ENCODE measurements at regions not wholly inside any gene's neighbourhood (a gene's known extent, or its start where the extent isn't known, plus 50 kb on each side); places are given as distances from the start of the nearest gene placed in this dataset.
"Not testable (repeated sequence)": the region's sequence is repeated elsewhere in the genome, so short reads cannot be mapped to it uniquely, and the experiment has no call there.

DNA sequence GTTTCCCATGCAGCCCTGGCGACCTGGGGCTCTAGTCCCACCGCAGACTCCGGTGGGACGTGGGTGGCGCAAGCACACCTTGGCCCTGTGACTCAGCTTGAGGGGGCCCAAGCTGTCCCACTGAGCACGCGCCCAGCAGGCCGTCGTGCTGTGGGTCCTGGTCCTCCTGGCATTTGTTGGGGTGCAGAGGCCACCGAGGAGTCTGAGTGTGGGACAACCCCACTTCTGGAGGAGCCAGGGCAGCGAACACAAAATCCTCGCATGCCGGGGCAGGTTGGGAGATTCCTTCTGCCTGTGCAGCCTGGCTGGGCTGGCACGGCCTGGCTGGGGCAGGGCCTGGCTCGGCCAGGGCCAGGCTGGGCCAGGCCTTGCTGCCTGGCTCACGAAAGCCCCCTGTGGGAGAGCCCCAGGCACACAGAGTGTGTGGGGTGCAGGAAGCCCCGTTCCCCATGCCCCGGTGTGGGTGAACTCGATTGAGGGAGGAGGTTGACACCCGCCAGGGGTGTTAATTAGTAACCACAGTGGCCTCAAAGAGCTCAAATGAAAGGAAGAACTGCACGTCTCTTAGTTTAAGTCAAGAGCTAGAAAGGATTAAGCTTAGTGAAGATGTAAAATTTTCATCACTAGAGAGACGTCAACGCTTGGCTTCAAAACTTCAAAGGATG is 1808.5 kb upstream of the DEFB115 start (continued):
- TF ChIP-seq, protein P1, sequence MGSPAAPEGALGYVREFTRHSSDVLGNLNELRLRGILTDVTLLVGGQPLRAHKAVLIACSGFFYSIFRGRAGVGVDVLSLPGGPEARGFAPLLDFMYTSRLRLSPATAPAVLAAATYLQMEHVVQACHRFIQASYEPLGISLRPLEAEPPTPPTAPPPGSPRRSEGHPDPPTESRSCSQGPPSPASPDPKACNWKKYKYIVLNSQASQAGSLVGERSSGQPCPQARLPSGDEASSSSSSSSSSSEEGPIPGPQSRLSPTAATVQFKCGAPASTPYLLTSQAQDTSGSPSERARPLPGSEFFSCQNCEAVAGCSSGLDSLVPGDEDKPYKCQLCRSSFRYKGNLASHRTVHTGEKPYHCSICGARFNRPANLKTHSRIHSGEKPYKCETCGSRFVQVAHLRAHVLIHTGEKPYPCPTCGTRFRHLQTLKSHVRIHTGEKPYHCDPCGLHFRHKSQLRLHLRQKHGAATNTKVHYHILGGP (tag by site-specific recombination; IDR thresholded peaks at IDR 0.05): no peak
- no peak for TF ChIP-seq ZBTB8A (tag by site-specific recombination; IDR thresholded peaks at IDR 0.05)
- TF ChIP-seq ZFP3 (tag by site-specific recombination; IDR thresholded peaks at IDR 0.05; ENCODE audit: low read depth): no peak
- TF ChIP-seq ZNF169 (tag by site-specific recombination; IDR thresholded peaks at IDR 0.05): no peak
- TF ChIP-seq ZNF266 (tag by site-specific recombination; IDR thresholded peaks at IDR 0.05; ENCODE audit: low read depth): no peak
- no peak for TF ChIP-seq ZNF202 (tag by site-specific recombination; IDR thresholded peaks at IDR 0.05; ENCODE audit: borderline replicate concordance)

DNA sequence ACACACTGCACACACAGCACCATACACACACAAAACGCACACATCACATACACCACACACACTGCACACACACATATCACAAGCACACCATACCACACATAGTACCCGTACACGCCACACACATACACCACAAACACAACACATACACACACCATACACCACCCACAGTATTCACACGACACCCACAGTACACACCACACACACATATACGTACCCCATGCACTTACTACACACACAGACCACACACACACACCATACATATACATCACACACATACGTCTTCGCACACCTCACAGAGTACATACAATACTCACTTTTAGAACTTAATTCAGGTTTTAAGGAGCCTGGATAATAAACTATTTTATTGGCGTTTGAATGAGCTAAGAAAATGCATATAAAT is 1805.3 kb upstream of the DEFB115 start:
- Histone ChIP-seq H3K36me3 (ENCODE audit: control insufficient read depth in 2 of 2, insufficient read depth in 1 of 2, low read length in 2 of 2) (no peaks in the 10 kb centered on the region), H3K27ac (ENCODE audit: extremely low read depth, low read depth, low read length) (no peak overlapping the region), H3K4me3 (ENCODE audit: low read depth, low read length) (no peak overlapping the region), H3K9me3 (ENCODE audit: control insufficient read depth, insufficient read depth, low read depth, low read length) (no peaks in the 10 kb centered on the region), H3K4me1 (ENCODE audit: control insufficient read depth, insufficient read depth, low read length) (no peaks in the 10 kb centered on the region)
- ChIA-PET CTCF (no interaction called here), POLR2A (no interaction called here)
- no peak for TF ChIP-seq MZF1 (tag by site-specific recombination; IDR thresholded peaks at IDR 0.05; ENCODE audit: borderline replicate concordance)
- TF ChIP-seq ZNF621 (tag by site-specific recombination; IDR thresholded peaks at IDR 0.05): no peak
- TF ChIP-seq, protein P2, sequence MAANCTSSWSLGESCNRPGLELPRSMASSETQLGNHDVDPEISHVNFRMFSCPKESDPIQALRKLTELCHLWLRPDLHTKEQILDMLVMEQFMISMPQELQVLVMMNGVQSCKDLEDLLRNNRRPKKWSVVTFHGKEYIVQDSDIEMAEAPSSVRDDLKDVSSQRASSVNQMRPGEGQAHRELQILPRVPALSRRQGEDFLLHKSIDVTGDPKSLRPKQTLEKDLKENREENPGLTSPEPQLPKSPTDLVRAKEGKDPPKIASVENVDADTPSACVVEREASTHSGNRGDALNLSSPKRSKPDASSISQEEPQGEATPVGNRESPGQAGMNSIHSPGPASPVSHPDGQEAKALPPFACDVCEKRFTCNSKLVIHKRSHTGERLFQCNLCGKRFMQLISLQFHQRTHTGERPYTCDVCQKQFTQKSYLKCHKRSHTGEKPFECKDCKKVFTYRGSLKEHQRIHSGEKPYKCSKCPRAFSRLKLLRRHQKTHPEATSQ (tag by site-specific recombination; IDR thresholded peaks at IDR 0.05): no peak
- TF ChIP-seq ZNF529 (tag by site-specific recombination; IDR thresholded peaks at IDR 0.05; ENCODE audit: insufficient replicate concordance): no peak
- TF ChIP-seq ZNF549 (tag by site-specific recombination; IDR thresholded peaks at IDR 0.05): no peak
- TF ChIP-seq ZBTB48 (tag by site-specific recombination; IDR thresholded peaks at IDR 0.05): no peak
- TF ChIP-seq GLI4 (tag by site-specific recombination; IDR thresholded peaks at IDR 0.05): no peak
- TF ChIP-seq ZFP3 (tag by site-specific recombination; IDR thresholded peaks at IDR 0.05; ENCODE audit: low read depth): no peak
- TF ChIP-seq, protein P3, sequence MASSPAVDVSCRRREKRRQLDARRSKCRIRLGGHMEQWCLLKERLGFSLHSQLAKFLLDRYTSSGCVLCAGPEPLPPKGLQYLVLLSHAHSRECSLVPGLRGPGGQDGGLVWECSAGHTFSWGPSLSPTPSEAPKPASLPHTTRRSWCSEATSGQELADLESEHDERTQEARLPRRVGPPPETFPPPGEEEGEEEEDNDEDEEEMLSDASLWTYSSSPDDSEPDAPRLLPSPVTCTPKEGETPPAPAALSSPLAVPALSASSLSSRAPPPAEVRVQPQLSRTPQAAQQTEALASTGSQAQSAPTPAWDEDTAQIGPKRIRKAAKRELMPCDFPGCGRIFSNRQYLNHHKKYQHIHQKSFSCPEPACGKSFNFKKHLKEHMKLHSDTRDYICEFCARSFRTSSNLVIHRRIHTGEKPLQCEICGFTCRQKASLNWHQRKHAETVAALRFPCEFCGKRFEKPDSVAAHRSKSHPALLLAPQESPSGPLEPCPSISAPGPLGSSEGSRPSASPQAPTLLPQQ (tag by site-specific recombination; IDR thresholded peaks at IDR 0.05): no peak
- no peak for TF ChIP-seq ZBTB7A (tag by site-specific recombination; IDR thresholded peaks at IDR 0.05; ENCODE audit: low read depth)
- TF ChIP-seq MYNN (tag by site-specific recombination; IDR thresholded peaks at IDR 0.05; ENCODE audit: borderline replicate concordance): no peak
- no peak for TF ChIP-seq ZNF626 (tag by site-specific recombination; IDR thresholded peaks at IDR 0.05)
- TF ChIP-seq, protein P4, sequence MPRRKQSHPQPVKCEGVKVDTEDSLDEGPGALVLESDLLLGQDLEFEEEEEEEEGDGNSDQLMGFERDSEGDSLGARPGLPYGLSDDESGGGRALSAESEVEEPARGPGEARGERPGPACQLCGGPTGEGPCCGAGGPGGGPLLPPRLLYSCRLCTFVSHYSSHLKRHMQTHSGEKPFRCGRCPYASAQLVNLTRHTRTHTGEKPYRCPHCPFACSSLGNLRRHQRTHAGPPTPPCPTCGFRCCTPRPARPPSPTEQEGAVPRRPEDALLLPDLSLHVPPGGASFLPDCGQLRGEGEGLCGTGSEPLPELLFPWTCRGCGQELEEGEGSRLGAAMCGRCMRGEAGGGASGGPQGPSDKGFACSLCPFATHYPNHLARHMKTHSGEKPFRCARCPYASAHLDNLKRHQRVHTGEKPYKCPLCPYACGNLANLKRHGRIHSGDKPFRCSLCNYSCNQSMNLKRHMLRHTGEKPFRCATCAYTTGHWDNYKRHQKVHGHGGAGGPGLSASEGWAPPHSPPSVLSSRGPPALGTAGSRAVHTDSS (tag by site-specific recombination; IDR thresholded peaks at IDR 0.05): no peak

DNA sequence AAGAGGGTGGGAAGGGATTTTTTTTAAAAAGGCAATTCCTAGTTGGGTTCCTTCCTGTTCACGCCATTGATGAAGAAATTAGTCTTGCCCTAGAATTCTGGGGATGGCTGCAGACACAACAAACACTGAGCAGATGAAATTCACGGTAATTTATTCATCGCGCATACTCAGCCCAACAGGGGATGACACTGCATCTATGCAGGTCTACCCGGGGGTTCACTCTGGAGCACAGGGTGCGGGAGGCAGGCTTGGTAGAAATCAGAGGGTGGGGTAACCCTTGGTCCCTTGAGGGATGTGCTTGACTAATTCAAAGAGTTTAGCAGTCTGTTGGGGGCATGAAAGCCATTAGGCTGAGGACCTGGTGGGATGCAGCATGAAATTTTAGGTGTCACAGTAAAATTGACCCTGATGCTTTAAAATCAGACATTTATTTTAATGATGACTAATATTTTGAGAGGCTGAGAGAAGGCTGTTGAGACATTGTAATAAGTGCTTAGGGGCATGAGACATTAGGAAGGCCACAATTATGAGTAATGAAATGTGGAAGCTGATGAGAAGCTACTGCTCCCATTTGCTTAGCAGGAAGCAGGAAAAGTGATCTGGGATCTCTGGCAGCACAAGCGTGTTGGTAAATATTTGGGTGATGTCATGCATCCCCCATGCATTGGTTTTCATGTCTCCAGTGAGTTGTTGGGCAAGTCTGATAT is 1800.3 kb upstream of the DEFB115 start:
- POLR2A ChIA-PET; H3K36me3 ChIP-seq (ENCODE audit: control insufficient read depth in 2 of 2, insufficient read depth in 1 of 2, low read length in 2 of 2); CTCF ChIA-PET; H3K27ac ChIP-seq (ENCODE audit: extremely low read depth, low read depth, low read length); H3K4me3 ChIP-seq (ENCODE audit: low read depth, low read length); H3K4me1 ChIP-seq (ENCODE audit: control insufficient read depth, insufficient read depth, low read length); H3K9me3 ChIP-seq (ENCODE audit: control insufficient read depth, insufficient read depth, low read depth, low read length): not testable (repeated sequence)
